HG03558 (cell line): ENCODE measurements at regions not wholly inside any gene's neighbourhood (a gene's known extent, or its start where the extent isn't known, plus 50 kb on each side); places are given as distances from the start of the nearest gene placed in this dataset.
"Not testable (repeated sequence)": the region's sequence is repeated elsewhere in the genome, so short reads cannot be mapped to it uniquely, and the experiment has no call there.

Source experiments
- ATAC-seq: cut with Tn5 transposase; IDR thresholded peaks from one replicate; pipeline ENCODE4 v1.9.1; 2021; ENCODE audit warnings: moderate number of reproducible peaks; ENCODE audit not compliant: unreplicated experiment; ENCODE audit errors: extremely low read depth

DNA sequence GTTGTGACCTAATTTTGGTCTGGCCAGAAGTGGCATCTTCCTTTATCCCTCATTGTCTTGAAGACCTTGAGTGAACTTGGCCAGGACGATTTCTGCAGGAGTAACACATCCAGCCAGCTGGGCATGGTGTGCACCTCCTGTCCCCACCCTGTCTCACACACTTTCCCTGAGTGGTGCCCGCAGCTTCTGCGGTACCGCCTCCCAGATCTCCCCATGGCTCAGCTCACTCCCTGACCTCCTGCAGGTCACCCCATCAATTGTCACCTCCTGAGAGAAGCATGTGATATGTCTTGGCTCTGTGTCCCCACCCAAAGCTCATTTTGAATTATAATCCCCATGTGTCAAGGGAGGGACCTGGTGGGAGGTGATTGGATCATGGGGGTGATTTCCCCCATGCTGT is 50.2 kb upstream of the TP53I11 start:
- ATAC-seq, result no peak

DNA sequence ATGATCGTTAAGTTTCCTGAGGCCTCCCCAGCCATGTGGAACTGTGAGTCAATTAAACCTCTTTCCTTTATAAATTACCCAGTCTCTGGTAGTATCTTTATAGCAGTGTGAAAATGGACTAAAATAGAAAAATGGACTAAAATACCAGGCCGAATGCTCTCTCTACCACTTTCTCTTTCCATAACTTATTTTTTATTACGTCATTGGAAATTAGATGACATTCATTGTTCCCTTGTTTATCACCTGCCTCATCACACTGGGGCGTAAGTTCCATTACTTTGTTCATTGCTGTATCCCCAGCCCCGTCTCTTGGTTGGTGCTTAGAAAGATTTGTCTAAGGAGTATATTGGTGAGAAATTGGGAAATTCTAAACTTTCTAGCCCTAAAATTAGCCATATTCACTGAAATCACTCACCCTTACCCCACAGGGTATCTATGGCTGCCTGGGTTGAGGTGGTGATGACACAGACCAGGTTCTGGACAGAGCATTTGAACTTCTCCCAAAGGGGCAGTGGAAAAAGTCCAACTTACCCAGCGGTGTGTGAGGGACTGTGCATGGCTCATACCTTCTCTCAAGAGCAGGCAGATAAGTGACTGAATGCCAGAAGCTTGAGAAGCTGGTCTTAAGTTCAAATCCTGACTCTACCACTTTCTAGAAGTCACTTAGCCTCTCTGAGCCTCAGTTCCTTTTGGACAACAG is 50.9 kb upstream of the TP53I11 start:
- no peak for ATAC-seq

GRCh38 chr11:45005106-45005505 is 54.4 kb upstream of the TP53I11 start:
- no peak for ATAC-seq

GRCh38 chr11:45007011-45007410 is 56.3 kb upstream of the TP53I11 start:
- ATAC-seq, result no peak

DNA sequence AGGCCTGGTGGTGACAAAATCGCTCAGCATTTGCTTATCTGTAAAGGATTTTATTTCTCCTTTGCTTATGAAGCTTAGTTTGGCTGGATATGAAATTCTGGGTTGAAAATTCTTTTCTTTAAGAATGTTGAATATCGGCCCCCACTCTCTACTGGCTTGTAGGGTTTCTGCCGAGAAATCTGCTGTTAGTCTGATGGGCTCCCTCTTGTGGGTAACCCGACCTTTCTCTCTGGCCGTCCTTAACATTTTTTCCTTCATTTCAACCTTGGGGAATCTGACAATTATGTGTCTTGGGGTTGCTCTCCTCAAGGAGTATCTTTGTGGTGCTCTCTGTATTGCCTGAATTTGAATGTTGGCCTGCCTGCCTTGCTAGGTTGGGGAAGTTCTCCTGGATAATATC is 65.3 kb upstream of the TP53I11 start:
- ATAC-seq, result not testable (repeated sequence)

GRCh38 chr11:45016446-45016845 is 65.8 kb upstream of the TP53I11 start:
- not testable (repeated sequence) for ATAC-seq

GRCh38 chr11:45017329-45017728 is 66.6 kb upstream of the TP53I11 start:
- ATAC-seq, result no peak

DNA sequence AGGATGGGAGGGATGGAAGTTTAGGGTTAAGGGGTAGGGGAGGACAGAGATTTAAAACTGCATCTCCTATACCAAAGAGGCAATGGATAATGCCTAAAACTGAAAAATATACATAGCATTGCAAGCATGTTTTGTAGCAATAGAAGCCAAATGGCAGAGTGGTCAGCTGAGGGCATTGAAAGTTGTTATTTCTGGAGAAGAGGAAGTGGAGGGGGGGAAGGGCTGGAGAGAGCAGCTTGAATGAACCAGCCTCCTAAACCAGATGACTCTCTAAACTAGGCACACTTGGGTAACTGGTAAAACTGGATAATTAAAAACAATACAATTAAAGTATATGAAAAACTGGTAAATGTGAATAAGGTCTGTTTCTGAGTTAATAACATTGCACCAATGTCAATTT is 70.3 kb upstream of the TP53I11 start:
- no peak for ATAC-seq

DNA sequence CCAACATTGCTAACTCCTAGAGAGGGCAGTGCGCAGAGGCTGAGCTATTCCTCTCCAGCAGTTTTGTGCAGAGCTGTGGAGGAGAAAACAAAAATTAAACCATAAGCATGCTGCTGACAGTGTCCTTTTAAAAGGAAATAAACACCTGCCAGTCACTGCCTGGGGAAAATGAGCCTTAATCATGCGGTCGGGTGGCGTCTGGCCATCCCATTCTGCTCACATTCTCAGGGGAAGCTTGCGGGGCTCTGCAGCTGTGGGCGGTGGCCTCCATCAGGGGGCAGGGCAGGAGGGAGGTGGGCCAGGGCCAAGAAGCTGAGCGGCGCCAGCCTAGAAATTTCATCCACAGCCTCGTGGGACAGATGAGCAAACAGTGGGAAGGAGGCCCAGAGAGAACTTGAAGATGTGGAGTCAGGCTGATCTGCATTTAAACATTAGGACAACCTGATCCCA is 71.0 kb upstream of the TP53I11 start:
- ATAC-seq, result no peak

GRCh38 chr11:45022294-45023064 is 71.8 kb upstream of the TP53I11 start:
- ATAC-seq, result no peak

GRCh38 chr11:45023065-45023365 is 72.3 kb upstream of the TP53I11 start:
- ATAC-seq, result no peak

- ATAC-seq, result no peak
These were observed 73.6 kb upstream of the TP53I11 start for GRCh38 chr11:45024316-45024715.

DNA sequence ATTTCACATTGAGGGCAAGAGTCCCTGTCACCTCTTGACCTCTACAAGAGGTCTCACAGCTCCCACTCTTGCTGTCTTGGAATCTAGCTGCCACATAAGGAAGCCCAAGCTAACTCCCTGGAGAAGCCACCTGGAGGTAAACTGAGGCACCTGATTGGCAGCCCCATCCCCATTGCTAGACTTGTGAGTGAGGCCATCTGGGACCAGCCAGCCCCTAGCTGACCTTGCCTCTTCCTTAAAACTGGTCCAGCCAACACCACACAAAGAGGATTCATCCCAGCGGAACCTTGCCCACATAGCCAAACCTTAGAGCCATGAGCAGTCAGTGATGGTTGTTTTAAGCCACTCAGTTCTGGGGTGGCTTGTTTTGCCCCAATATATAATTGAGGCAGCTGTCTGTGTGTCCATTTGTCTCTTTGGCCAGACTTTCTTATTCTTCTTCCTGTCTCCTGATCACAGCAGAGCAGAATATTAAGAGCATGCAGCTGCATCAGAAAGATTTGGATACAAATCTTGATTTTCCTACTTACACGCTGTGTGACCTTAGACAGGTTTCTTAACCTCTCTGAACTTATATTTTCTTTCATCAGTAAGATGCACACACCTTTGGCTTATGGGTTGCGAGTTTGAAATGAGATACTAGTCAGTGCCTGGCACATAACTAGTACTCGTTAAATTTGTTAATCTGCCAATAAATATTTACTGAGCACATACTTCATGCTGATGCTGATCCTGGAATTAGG is 74.3 kb upstream of the TP53I11 start:
- ATAC-seq, result no peak

GRCh38 chr11:45025716-45026492 is 75.2 kb upstream of the TP53I11 start:
- ATAC-seq, result no peak

- ATAC-seq, result no peak
These were observed 76.2 kb upstream of the TP53I11 start for GRCh38 chr11:45026835-45027234.

DNA sequence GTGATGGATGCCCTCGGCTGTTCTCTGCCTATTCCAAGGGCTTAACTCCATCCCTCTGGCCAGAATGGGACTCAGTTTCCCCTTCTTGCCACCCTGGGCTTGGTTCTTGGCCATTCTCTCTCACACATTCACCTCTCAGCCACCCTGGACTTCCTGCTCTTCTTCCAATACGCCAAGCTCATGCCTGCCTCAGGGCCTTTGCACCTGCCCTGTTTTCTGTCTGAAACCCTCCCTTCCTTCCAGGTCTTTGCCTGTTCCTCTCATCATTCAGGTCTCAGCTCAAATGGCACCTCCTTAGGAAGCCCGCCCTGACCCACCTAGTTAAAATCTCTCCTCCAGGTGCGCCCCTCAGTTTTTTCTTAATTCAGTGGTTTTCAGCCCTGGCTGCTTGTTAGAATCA is 76.6 kb upstream of the TP53I11 start:
- ATAC-seq, result no peak

GRCh38 chr11:45028911-45029682 is 78.4 kb upstream of the TP53I11 start:
- no peak for ATAC-seq

GRCh38 chr11:45030778-45031177 is 80.1 kb upstream of the TP53I11 start:
- no peak for ATAC-seq

- ATAC-seq, result peak; percentile 87
These were observed 81.3 kb upstream of the TP53I11 start for GRCh38 chr11:45031912-45032519.
